RWPE1 (cell line): ENCODE measurements at regions not wholly inside any gene's neighbourhood (a gene's known extent, or its start where the extent isn't known, plus 50 kb on each side); places are given as distances from the start of the nearest gene placed in this dataset.

ENCODE experiments used
- CTCF ChIA-PET: fragments of 350-600 bp; sonication (Branson Sonifier 250); formaldehyde crosslinking; extraction: SDS; loops from one replicate; lab custom pipeline; 2021; lab: Yijun Ruan, JAX
- POLR2A ChIA-PET: fragments of 400-600 bp; formaldehyde crosslinking; extraction: SDS; loops from one replicate; lab custom pipeline; 2020; ENCODE audit warnings: antibody characterized with exemption; ENCODE audit not compliant: low non-redundant PET; lab: Yijun Ruan, JAX
- DNase-seq: peaks from one replicate; pipeline ENCODE4 v3.0.0; 2012; ENCODE audit warnings: low spot score
- H3K27ac ChIP-seq: fragments of 450-650 bp; 2 replicates; pipeline ENCODE4 v1.5.1; 2017
- CTCF ChIP-seq: fragments of 450-650 bp; conservative IDR thresholded peaks from 2 replicates; pipeline ENCODE4 v1.5.1; 2017; ENCODE audit warnings: low read depth, mild to moderate bottlenecking

- POLR2A ChIA-PET, result no interaction called here
- DNase-seq, result no peak
- H3K27ac ChIP-seq, result no peak overlapping the region
- TF ChIP-seq CTCF, result no peak
- CTCF ChIA-PET, result no interaction called here
Observed at GRCh38 chr4:35725131-35725530, 519.2 kb downstream of the ARAP2 start.

GRCh38 chr4:35730414-35730813 is 513.9 kb downstream of the ARAP2 start:
- POLR2A ChIA-PET, result no interaction called here
- no peak for TF ChIP-seq CTCF
- CTCF ChIA-PET, result no interaction called here
- no peak overlapping the region for H3K27ac ChIP-seq
- DNase-seq, result no peak

GRCh38 chr4:35734381-35735098 is 509.8 kb downstream of the ARAP2 start:
- ChIA-PET POLR2A (no interaction called here), CTCF (no interaction called here)
- H3K27ac ChIP-seq, result no peak overlapping the region
- no peak for DNase-seq
- TF ChIP-seq CTCF, result no peak

- CTCF ChIA-PET, result no interaction called here
- no peak for TF ChIP-seq CTCF
- no peak for DNase-seq
- H3K27ac ChIP-seq, result no peak overlapping the region
- POLR2A ChIA-PET, result no interaction called here
Observed at GRCh38 chr4:35739308-35739707, 505.0 kb downstream of the ARAP2 start.

GRCh38 chr4:35754047-35754446 is 490.3 kb downstream of the ARAP2 start:
- no peak overlapping the region for H3K27ac ChIP-seq
- no peak for DNase-seq
- POLR2A ChIA-PET, result no interaction called here
- CTCF ChIA-PET, result no interaction called here
- no peak for TF ChIP-seq CTCF

GRCh38 chr4:35757836-35758235 is 486.5 kb downstream of the ARAP2 start:
- POLR2A ChIA-PET, result no interaction called here

More at GRCh38 chr4:35757836-35758235, 486.5 kb downstream of the ARAP2 start:
- DNase-seq, result no peak
- TF ChIP-seq CTCF, result no peak
- CTCF ChIA-PET, result no interaction called here
- H3K27ac ChIP-seq, result no peak overlapping the region
